OCI-LY3 (cell line): ENCODE measurements at regions not wholly inside any gene's neighbourhood (a gene's known extent, or its start where the extent isn't known, plus 50 kb on each side); places are given as distances from the start of the nearest gene placed in this dataset.
"Not testable (repeated sequence)": the region's sequence is repeated elsewhere in the genome, so short reads cannot be mapped to it uniquely, and the experiment has no call there.

ENCODE experiments used
- H2AFZ ChIP-seq: fragments of 200-600, 300-600 bp; shearing (Covaris generic); 2 replicates; pipeline ENCODE4 v1.6.0; 2014; ENCODE audit warnings: antibody characterized with exemption, low read depth, low read length
- H3K27ac ChIP-seq: fragments of 200-600, 300-600 bp; sonication (generic); 2 replicates; pipeline ENCODE4 v1.5.1; 2014; ENCODE audit warnings: mild to moderate bottlenecking, low read length, moderate library complexity, mixed read lengths
- H3K27me3 ChIP-seq: fragments of 200-600, 300-600 bp; sonication (generic); 2 replicates; pipeline ENCODE4 v1.6.1; 2014; ENCODE audit warnings: low read depth, low read length, mixed read lengths
- H3K36me3 ChIP-seq: fragments of 200-600, 300-600 bp; sonication (generic); replicated peaks from 2 replicates; pipeline ENCODE3; 2014; ENCODE audit warnings: low read depth, low read length, mixed read lengths
- H3K4me1 ChIP-seq: fragments of 300-600, 200-600 bp; sonication (generic); 2 replicates; pipeline ENCODE4 v1.6.1; 2014; ENCODE audit warnings: low read length, mixed read lengths
- H3K4me2 ChIP-seq: fragments of 200-600, 300-600 bp; sonication (generic); 2 replicates; pipeline ENCODE4 v1.6.1; 2014; ENCODE audit warnings: low read length, mixed read lengths
- H3K4me3 ChIP-seq: fragments of 300-600, 200-600 bp; sonication (generic); 2 replicates; pipeline ENCODE4 v1.5.1; 2014; ENCODE audit warnings: antibody characterized with exemption, mild to moderate bottlenecking, low read length, moderate library complexity
- H3K79me2 ChIP-seq: fragments of 300-600, 200-600 bp; shearing (Covaris generic); 2 replicates; pipeline ENCODE4 v1.6.1; 2014; ENCODE audit warnings: mild to moderate bottlenecking, low read length, mixed read lengths
- H3K9ac ChIP-seq: fragments of 300-600, 200-600 bp; shearing (Covaris generic); 2 replicates; pipeline ENCODE4 v1.6.0; 2014; ENCODE audit warnings: mild to moderate bottlenecking, low read length, moderate library complexity
- H3K9me3 ChIP-seq: fragments of 200-600, 300-600 bp; shearing (Covaris generic); 2 replicates; pipeline ENCODE4 v1.6.1; 2014; ENCODE audit warnings: low read length, mixed read lengths; ENCODE audit not compliant: insufficient read depth
- H4K20me1 ChIP-seq: fragments of 200-600, 300-600 bp; sonication (generic); 2 replicates; pipeline ENCODE4 v1.6.1; 2016; ENCODE audit warnings: low read length, mixed read lengths; ENCODE audit not compliant: insufficient read depth
- EZH2phosphoT487 ChIP-seq: fragments of 200-600 bp; shearing (Covaris generic); IDR thresholded peaks from 2 replicates; pipeline ENCODE4 v1.6.1; 2018; ENCODE audit warnings: antibody characterized with exemption, mixed run types, low read depth
- TF ChIP-seq, protein P1 (sequence below): fragments of 200-600, 300-600 bp; sonication (generic); IDR thresholded peaks from 2 replicates; pipeline ENCODE4 v1.5.1; 2014; ENCODE audit warnings: antibody characterized with exemption, low read length, low read depth

DNA sequence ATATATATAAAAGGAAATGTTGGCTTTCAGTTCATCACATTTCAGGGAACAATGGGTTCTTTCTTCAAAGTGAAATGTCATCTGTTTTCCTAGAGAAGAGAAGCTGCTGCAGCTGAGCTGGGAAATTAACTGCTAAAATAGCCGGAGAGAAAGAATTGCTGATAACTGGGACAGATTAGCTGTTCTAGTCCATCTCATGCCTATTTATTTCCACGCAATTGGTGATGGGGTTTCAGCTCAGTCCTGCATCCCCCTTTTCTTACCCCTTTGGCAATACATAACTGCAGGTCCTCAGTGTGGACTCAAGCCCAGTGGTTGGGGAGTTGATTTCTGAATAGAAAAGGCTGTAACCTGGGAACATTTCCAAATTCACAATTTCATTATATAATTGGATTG, 436.9 kb upstream of the TMEM132C start:
- Histone ChIP-seq H4K20me1 (no peaks in the 10 kb centered on the region), H3K9ac (no peak overlapping the region), H3K27ac (no peak overlapping the region), H3K4me2 (no peak overlapping the region), H3K4me1 (no peaks in the 10 kb centered on the region), H3K79me2 (no peaks in the 10 kb centered on the region), H3K9me3 (no peaks in the 10 kb centered on the region), H3K27me3 (no peaks in the 10 kb centered on the region; the same call in 1 of the 2 replicates), H3K36me3 (no peaks in the 10 kb centered on the region), H2AFZ (no peak overlapping the region), H3K4me3 (no peak overlapping the region)
- TF ChIP-seq EZH2phosphoT487: no peak
- TF ChIP-seq, protein P1, sequence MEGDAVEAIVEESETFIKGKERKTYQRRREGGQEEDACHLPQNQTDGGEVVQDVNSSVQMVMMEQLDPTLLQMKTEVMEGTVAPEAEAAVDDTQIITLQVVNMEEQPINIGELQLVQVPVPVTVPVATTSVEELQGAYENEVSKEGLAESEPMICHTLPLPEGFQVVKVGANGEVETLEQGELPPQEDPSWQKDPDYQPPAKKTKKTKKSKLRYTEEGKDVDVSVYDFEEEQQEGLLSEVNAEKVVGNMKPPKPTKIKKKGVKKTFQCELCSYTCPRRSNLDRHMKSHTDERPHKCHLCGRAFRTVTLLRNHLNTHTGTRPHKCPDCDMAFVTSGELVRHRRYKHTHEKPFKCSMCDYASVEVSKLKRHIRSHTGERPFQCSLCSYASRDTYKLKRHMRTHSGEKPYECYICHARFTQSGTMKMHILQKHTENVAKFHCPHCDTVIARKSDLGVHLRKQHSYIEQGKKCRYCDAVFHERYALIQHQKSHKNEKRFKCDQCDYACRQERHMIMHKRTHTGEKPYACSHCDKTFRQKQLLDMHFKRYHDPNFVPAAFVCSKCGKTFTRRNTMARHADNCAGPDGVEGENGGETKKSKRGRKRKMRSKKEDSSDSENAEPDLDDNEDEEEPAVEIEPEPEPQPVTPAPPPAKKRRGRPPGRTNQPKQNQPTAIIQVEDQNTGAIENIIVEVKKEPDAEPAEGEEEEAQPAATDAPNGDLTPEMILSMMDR: no peak

DNA sequence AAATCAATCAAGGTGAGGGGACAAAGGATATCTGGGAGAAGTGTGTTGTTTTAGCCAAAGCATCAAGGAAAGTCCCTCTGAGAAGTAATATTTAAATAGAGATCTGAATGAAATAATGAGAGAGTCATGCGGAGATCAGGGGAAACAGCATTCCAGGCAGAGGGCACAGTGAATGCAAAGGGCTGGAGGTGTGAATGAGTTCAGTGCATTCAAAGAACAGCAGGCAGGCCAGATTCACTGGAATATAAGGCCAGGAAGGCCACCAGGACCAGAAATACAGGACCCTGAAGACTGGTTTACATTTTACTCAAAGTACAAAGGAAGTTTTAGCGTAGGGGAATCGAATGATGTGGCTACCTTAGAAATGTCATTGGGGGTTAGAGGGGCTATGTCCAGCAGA, 436.2 kb upstream of the TMEM132C start:
- Histone ChIP-seq H3K4me2 (no peak overlapping the region), H3K79me2 (no peaks in the 10 kb centered on the region), H3K9ac (no peak overlapping the region), H3K36me3 (no peaks in the 10 kb centered on the region), H4K20me1 (no peaks in the 10 kb centered on the region), H2AFZ (no peak overlapping the region), H3K4me1 (no peaks in the 10 kb centered on the region), H3K4me3 (no peak overlapping the region), H3K27ac (no peak overlapping the region), H3K27me3 (no peaks in the 10 kb centered on the region; the same call in 1 of the 2 replicates), H3K9me3 (no peaks in the 10 kb centered on the region)
- TF ChIP-seq EZH2phosphoT487: no peak
- TF ChIP-seq, protein P1: no peak

DNA sequence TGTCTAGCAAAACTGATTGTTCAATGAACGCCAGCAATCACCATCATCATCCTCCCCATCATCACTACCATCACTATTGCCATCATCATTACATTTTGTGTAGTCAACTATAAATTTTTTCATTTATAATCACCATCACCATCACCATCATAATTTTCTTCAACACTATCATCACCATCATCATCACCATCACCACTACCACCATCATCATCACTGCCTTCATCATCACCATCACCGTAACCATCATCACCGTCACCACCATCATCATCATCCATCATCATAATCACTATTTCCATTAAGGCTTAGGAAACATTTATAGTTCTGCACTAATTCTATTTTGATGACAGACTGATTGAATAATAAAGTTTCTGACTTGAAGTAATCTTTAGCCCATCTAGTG, 434.8 kb upstream of the TMEM132C start:
- no peak overlapping the region for H2AFZ ChIP-seq
- H3K4me1 ChIP-seq: no peaks in the 10 kb centered on the region
- H3K36me3 ChIP-seq: no peaks in the 10 kb centered on the region
- TF ChIP-seq, protein P1: no peak
- no peak for TF ChIP-seq EZH2phosphoT487
- no peaks in the 10 kb centered on the region for H4K20me1 ChIP-seq
- no peaks in the 10 kb centered on the region; the same call in 1 of the 2 replicates for H3K27me3 ChIP-seq
- H3K9me3 ChIP-seq: no peaks in the 10 kb centered on the region
- no peak overlapping the region for H3K4me2 ChIP-seq
- H3K79me2 ChIP-seq: no peaks in the 10 kb centered on the region
- H3K4me3 ChIP-seq: no peak overlapping the region
- H3K9ac ChIP-seq: no peak overlapping the region
- H3K27ac ChIP-seq: no peak overlapping the region

DNA sequence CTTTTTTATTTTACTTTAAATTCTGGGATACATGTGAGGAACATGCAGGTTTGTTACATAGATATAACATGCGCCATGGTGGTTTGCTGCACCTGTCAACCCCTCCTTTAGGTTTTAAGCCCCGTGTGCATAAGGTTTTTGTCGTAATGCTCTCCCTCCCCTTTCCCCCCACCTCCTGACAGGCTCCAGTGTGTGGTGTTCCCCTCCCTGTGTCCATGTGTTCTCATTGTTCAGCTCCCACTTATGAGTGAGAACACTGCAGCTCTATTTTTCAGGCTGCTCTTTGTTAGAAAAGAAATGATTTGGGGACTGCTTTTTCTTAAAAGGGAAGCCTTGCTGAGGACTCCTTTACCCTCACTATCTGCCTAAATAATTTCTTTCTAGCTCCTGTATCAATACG, 430.2 kb upstream of the TMEM132C start:
- H3K27me3 ChIP-seq, H3K79me2 ChIP-seq, H3K4me2 ChIP-seq, H3K27ac ChIP-seq, H3K4me3 ChIP-seq, H3K4me1 ChIP-seq, H3K9ac ChIP-seq, H4K20me1 ChIP-seq, H3K36me3 ChIP-seq, H2AFZ ChIP-seq, H3K9me3 ChIP-seq: not testable (repeated sequence)

DNA sequence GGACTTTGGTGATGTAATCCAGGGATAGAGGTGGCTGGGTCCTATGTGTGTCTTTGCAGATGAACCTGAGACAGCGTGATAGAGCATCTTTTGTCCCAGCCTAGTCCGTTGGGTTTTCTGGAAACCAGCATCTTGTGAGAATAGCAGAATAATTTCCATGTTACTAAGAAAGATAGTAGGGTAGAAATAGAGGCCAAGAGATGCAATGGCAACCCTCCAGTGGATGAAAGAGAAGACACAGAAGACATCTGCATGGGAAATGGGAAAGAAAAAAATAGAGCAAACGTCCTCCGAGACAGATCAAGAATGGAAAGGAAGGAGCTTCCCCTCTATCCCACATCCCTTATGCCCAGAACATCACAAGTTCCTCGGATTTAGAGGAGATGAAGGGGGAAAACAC, 409.3 kb upstream of the TMEM132C start:
- Histone ChIP-seq H2AFZ (no peak overlapping the region), H3K4me1 (no peaks in the 10 kb centered on the region), H3K27me3 (no peaks in the 10 kb centered on the region), H3K4me2 (no peak overlapping the region), H3K79me2 (no peaks in the 10 kb centered on the region), H3K27ac (no peak overlapping the region), H3K36me3 (no peaks in the 10 kb centered on the region), H3K4me3 (no peak overlapping the region), H4K20me1 (no peaks in the 10 kb centered on the region), H3K9ac (no peak overlapping the region), H3K9me3 (no peaks in the 10 kb centered on the region)
- TF ChIP-seq EZH2phosphoT487: no peak
- TF ChIP-seq, protein P1: no peak
